Neural crest cell (in vitro differentiated cells): ENCODE measurements at regions not wholly inside any gene's neighbourhood (a gene's known extent, or its start where the extent isn't known, plus 50 kb on each side); places are given as distances from the start of the nearest gene placed in this dataset.

Experiments used
- DNase-seq: peaks from one replicate; pipeline ENCODE4 v3.0.0; 2021; ENCODE audit warnings: low read depth, mixed read lengths, low spot score
- H3K27ac Mint-ChIP-seq: one replicate; pipeline ENCODE4 v1.8.0; 2021; ENCODE audit warnings: mild to moderate bottlenecking, mixed read lengths; ENCODE audit not compliant: unreplicated experiment
- H3K27me3 Mint-ChIP-seq: 2 replicates; pipeline ENCODE4 v1.8.0; 2021; ENCODE audit warnings: low read depth, mild to moderate bottlenecking, mixed read lengths
- H3K36me3 Mint-ChIP-seq: 2 replicates; pipeline ENCODE4 v1.8.0; 2021; ENCODE audit warnings: low read depth, mild to moderate bottlenecking, mixed read lengths
- H3K4me1 Mint-ChIP-seq: 2 replicates; pipeline ENCODE4 v1.8.0; 2021; ENCODE audit warnings: mixed read lengths
- H3K4me3 Mint-ChIP-seq: one replicate; pipeline ENCODE4 v1.8.0; 2021; ENCODE audit warnings: mild to moderate bottlenecking, mixed read lengths
- H3K9me3 Mint-ChIP-seq: 2 replicates; pipeline ENCODE4 v1.8.0; 2021; ENCODE audit warnings: mixed read lengths
- CTCF ChIP-seq: fragments of 200-600 bp; sonication (generic); conservative IDR thresholded peaks from 2 replicates; pipeline ENCODE4 v1.5.0; 2021; ENCODE audit warnings: antibody characterized with exemption, mild to moderate bottlenecking

GRCh38 chr5:9956725-9957124 is 293.0 kb downstream of the ATPSCKMT start:
- Mint-ChIP-seq H3K27me3 (no peaks in the 10 kb centered on the region), H3K9me3 (peaks cover 2% of the 10 kb centered on the region), H3K36me3 (no peaks in the 10 kb centered on the region), H3K4me1 (no peaks in the 10 kb centered on the region), H3K27ac (no peak overlapping the region), H3K4me3 (no peak overlapping the region)
- no peak for DNase-seq
- TF ChIP-seq CTCF, result no peak

GRCh38 chr5:9955586-9955985 is 294.1 kb downstream of the ATPSCKMT start:
- no peak for TF ChIP-seq CTCF
- no peak for DNase-seq
- Mint-ChIP-seq H3K27ac (no peak overlapping the region), H3K36me3 (no peaks in the 10 kb centered on the region), H3K4me3 (no peak overlapping the region), H3K27me3 (no peaks in the 10 kb centered on the region), H3K9me3 (no peaks in the 10 kb centered on the region), H3K4me1 (no peaks in the 10 kb centered on the region)

- TF ChIP-seq CTCF, result no peak
- no peaks in the 10 kb centered on the region for H3K9me3 Mint-ChIP-seq
- no peaks in the 10 kb centered on the region for H3K4me1 Mint-ChIP-seq
- no peak for DNase-seq
- H3K4me3 Mint-ChIP-seq, result no peak overlapping the region
- H3K27me3 Mint-ChIP-seq, result no peaks in the 10 kb centered on the region
- H3K27ac Mint-ChIP-seq, result no peak overlapping the region
- no peaks in the 10 kb centered on the region for H3K36me3 Mint-ChIP-seq
Measured at GRCh38 chr5:9954869-9955268, 294.8 kb downstream of the ATPSCKMT start.

- TF ChIP-seq CTCF, result no peak
- no peak overlapping the region for H3K4me3 Mint-ChIP-seq
- no peak overlapping the region for H3K27ac Mint-ChIP-seq
- no peaks in the 10 kb centered on the region for H3K27me3 Mint-ChIP-seq
- no peaks in the 10 kb centered on the region for H3K9me3 Mint-ChIP-seq
- H3K36me3 Mint-ChIP-seq, result no peaks in the 10 kb centered on the region
- no peak for DNase-seq
- H3K4me1 Mint-ChIP-seq, result no peaks in the 10 kb centered on the region
Measured at GRCh38 chr5:9953691-9954090, 296.0 kb downstream of the ATPSCKMT start.

GRCh38 chr5:9951865-9952516 is 297.7 kb downstream of the ATPSCKMT start:
- Mint-ChIP-seq H3K9me3 (no peaks in the 10 kb centered on the region), H3K36me3 (no peaks in the 10 kb centered on the region), H3K27me3 (no peaks in the 10 kb centered on the region), H3K4me3 (no peak overlapping the region), H3K27ac (no peak overlapping the region), H3K4me1 (peaks cover 3% of the 10 kb centered on the region)
- no peak for DNase-seq
- no peak for TF ChIP-seq CTCF
